Naive thymus-derived CD8-positive, alpha-beta T cell (primary cell): ENCODE measurements at regions not wholly inside any gene's neighbourhood (a gene's known extent, or its start where the extent isn't known, plus 50 kb on each side); places are given as distances from the start of the nearest gene placed in this dataset.

Experiments used
- ATAC-seq, 2 donors: fragments of 150-1000 bp; cut with Tn5 transposase in 1 of 2; sonication (Bioruptor Pico), chemical (Tn5 transposase) in 1 of 2; 1 replicate in 1 of 2; 2 replicates in 1 of 2; pipeline ENCODE4 v1.10.0; 2021; ENCODE audit warnings: mild to moderate bottlenecking in 2 of 2, moderate library complexity in 2 of 2
- POLR2A ChIA-PET: fragments of 350-600 bp; sonication (Branson Sonifier 250); formaldehyde crosslinking; loops from one replicate; lab custom pipeline; 2021; ENCODE audit warnings: antibody characterized with exemption; lab: Charles Lee
- DNase-seq, 10 donors: peaks; one replicate each; pipeline versions ENCODE4 v3.0.0 to v3.0.0-alpha.2; 2020 to 2022
- H3K27ac Mint-ChIP-seq, 10 donors: one replicate each; pipeline ENCODE4 v1.8.0; 2020 to 2022; ENCODE audit warnings: mild to moderate bottlenecking in 10 of 10, mixed read lengths in 10 of 10, moderate library complexity in 4 of 10, inconsistent platforms in 1 of 10
- H3K27me3 Mint-ChIP-seq, 5 donors: one replicate each; pipeline ENCODE4 v1.8.0; 2021 to 2022; ENCODE audit warnings: mixed read lengths in 5 of 5
- H3K36me3 Mint-ChIP-seq, 3 donors: one replicate each; pipeline ENCODE4 v1.8.0; 2020 to 2022; ENCODE audit warnings: mixed read lengths in 3 of 3, mild to moderate bottlenecking in 2 of 3, inconsistent platforms in 1 of 3
- H3K4me1 Mint-ChIP-seq, 4 donors: one replicate each; pipeline ENCODE4 v1.8.0; 2021 to 2022; ENCODE audit warnings: mixed read lengths in 4 of 4
- H3K4me3 Mint-ChIP-seq, 10 donors: one replicate each; pipeline ENCODE4 v1.8.0; 2020 to 2022; ENCODE audit warnings: mild to moderate bottlenecking in 10 of 10, mixed read lengths in 10 of 10, moderate library complexity in 6 of 10, inconsistent platforms in 1 of 10
- H3K9me3 Mint-ChIP-seq, 9 donors: one replicate each; pipeline ENCODE4 v1.8.0; 2020 to 2022; ENCODE audit warnings: mixed read lengths in 9 of 9, mild to moderate bottlenecking in 3 of 9, inconsistent platforms in 1 of 9, moderate library complexity in 1 of 9

DNA sequence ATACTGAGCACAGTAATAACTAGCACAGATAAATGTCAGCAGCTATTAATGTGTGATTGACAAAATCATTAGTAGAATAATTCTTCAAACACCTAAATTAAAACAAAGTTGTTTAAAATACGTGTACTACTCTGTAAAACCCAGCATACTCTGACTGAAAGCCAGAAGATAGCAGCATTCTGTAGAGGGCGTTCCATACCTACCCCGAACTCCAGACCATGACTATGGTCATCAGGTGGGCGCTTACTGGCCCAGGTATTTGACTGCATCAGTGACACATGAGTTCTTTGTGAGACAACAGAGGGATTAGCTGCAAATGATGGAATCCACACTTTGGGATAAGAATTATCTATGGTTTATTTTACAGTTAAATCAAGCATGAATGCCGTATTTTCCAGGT, 139.7 kb upstream of the POGK start:
- no peaks in the 10 kb centered on the region for H3K9me3 Mint-ChIP-seq
- H3K4me1 Mint-ChIP-seq: no peaks in the 10 kb centered on the region
- H3K36me3 Mint-ChIP-seq: no peaks in the 10 kb centered on the region
- POLR2A ChIA-PET: no interaction called here
- no peak overlapping the region for H3K27ac Mint-ChIP-seq
- no peak for DNase-seq
- no peak overlapping the region for H3K4me3 Mint-ChIP-seq
- ATAC-seq: no peak
- peaks cover 16 to 43% (median 21%) of the 10 kb centered on the region in 5 donors for H3K27me3 Mint-ChIP-seq

DNA sequence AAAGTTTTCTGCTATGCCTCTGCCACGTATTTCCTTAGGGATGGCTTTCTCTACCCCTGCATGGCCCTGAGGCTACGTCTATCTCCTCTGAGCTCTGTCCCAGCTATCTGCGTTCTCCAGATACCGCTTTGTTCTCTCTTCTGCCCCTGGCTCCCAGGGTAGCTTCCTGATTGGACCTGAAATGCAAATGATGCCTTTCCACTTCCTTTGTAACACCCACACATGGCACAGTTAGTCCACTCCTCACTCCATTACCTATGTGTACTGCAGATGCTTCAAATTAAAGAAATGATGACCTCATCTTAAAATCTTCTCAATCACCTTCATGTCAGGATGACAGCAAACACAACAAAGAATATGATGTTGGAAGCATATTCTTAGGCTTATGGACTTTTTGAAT, 138.6 kb upstream of the POGK start:
- no peak overlapping the region for H3K4me3 Mint-ChIP-seq
- DNase-seq (no peak), ATAC-seq (no peak)
- POLR2A ChIA-PET: no interaction called here
- no peaks in the 10 kb centered on the region for H3K36me3 Mint-ChIP-seq
- H3K27me3 Mint-ChIP-seq: peaks cover 12 to 40% (median 17%) of the 10 kb centered on the region in 5 donors
- no peak overlapping the region for H3K27ac Mint-ChIP-seq
- peaks cover 0 to 2% (median 0%) of the 10 kb centered on the region in 4 donors for H3K4me1 Mint-ChIP-seq
- H3K9me3 Mint-ChIP-seq: peaks cover 0 to 3% (median 0%) of the 10 kb centered on the region in 9 donors

DNA sequence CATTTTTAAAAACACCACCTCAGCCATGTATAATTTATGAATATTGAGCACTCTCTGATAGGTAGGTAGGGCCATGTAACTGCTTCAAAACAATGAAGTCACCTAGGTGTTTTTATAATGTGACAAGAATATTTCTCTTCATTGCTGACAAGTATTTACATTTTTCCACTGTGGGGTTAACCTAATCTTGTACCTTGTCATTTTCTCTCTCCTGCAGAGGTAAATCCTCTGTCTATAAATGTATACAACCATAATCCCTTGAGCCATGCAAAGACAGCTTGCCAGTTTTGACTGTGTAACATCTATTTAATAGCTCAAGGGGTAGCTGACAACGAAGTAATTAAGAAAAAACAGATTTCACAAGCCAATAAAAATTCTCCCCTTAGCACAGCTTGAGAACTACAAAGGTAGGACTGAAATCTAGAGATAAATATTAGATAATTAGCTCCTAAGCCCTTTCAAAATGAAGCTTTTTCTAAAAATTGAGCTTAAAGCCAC, 137.6 kb upstream of the POGK start:
- Mint-ChIP-seq H3K27me3 (peaks cover 12 to 38% (median 14%) of the 10 kb centered on the region in 5 donors), H3K4me3 (no peak overlapping the region), H3K4me1 (peaks cover 0 to 2% (median 0%) of the 10 kb centered on the region in 4 donors), H3K27ac (no peak overlapping the region), H3K36me3 (peaks cover 0 to 5% (median 0%) of the 10 kb centered on the region in 3 donors), H3K9me3 (peaks cover 0 to 9% (median 0%) of the 10 kb centered on the region in 9 donors)
- DNase-seq: no peak
- ATAC-seq: no peak
- POLR2A ChIA-PET: no interaction called here

DNA sequence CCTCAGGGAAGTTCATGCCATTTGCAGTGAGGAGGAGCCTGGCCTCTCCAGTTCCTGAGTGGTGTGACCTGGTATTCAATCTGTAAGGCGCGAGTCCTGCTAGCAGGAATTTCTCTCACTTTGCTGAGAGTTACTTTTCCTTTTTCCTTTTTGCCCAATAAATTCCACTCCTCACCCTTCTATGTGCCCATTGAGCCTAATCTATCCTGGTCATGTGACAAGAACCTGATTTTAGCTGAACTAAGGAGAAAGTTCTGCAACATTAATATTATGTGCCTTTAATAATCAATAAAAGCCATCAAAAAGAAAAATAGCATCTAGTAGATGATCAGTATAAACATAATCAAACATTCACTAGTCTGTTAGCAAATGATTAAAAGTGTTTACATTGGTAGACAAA, 136.1 kb upstream of the POGK start:
- peaks cover 0 to 9% (median 0%) of the 10 kb centered on the region in 9 donors for H3K9me3 Mint-ChIP-seq
- H3K27me3 Mint-ChIP-seq: peaks cover 10 to 48% (median 15%) of the 10 kb centered on the region in 5 donors
- H3K4me1 Mint-ChIP-seq: peaks cover 0 to 2% (median 0%) of the 10 kb centered on the region in 4 donors
- no peak for DNase-seq
- ATAC-seq: no peak
- H3K4me3 Mint-ChIP-seq: no peak overlapping the region
- H3K36me3 Mint-ChIP-seq: peaks cover 0 to 5% (median 0%) of the 10 kb centered on the region in 3 donors
- H3K27ac Mint-ChIP-seq: no peak overlapping the region
- POLR2A ChIA-PET: no interaction called here

DNA sequence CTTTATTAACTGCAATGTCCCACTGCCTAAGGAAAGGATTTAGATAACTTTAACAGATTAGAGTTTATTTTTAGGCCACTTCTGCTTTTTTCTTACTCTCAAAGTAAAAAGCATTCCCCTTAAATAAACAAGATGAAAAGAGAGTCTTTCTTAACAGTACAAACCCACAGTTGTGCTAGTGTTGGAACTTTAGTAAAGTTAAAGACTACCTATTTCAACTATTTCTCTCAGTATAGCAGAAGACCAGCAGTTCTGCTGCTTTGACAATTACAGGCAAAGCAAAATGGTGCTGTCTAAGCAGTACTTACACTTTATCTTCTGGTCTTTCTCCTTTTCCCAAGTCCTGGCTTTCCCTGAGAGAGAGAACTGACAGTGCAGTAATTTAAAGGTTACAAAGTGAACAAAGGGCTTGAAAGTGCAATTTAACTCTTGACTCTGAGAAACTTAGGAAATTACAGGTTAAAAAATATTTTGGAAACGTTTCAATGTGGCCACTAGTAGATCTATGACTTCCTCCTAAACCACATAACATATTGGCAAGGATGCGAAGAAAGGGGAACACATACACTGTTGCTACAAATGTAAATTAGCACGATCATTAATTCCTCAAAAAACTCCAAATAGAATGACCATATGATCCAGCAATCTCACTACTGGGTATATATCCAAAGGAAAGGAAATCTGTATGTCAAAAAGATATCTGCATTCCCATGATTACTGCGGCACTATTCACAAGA, 135.4 kb upstream of the POGK start:
- peaks cover 0 to 9% (median under 1%) of the 10 kb centered on the region in 9 donors for H3K9me3 Mint-ChIP-seq
- POLR2A ChIA-PET: no interaction called here
- DNase-seq: no peak
- peaks cover 0 to 2% (median 0%) of the 10 kb centered on the region in 4 donors for H3K4me1 Mint-ChIP-seq
- no peak for ATAC-seq
- no peak overlapping the region for H3K27ac Mint-ChIP-seq
- peaks cover 9 to 52% (median 19%) of the 10 kb centered on the region in 5 donors for H3K27me3 Mint-ChIP-seq
- peaks cover 0 to 5% (median 0%) of the 10 kb centered on the region in 3 donors for H3K36me3 Mint-ChIP-seq
- no peak overlapping the region for H3K4me3 Mint-ChIP-seq

DNA sequence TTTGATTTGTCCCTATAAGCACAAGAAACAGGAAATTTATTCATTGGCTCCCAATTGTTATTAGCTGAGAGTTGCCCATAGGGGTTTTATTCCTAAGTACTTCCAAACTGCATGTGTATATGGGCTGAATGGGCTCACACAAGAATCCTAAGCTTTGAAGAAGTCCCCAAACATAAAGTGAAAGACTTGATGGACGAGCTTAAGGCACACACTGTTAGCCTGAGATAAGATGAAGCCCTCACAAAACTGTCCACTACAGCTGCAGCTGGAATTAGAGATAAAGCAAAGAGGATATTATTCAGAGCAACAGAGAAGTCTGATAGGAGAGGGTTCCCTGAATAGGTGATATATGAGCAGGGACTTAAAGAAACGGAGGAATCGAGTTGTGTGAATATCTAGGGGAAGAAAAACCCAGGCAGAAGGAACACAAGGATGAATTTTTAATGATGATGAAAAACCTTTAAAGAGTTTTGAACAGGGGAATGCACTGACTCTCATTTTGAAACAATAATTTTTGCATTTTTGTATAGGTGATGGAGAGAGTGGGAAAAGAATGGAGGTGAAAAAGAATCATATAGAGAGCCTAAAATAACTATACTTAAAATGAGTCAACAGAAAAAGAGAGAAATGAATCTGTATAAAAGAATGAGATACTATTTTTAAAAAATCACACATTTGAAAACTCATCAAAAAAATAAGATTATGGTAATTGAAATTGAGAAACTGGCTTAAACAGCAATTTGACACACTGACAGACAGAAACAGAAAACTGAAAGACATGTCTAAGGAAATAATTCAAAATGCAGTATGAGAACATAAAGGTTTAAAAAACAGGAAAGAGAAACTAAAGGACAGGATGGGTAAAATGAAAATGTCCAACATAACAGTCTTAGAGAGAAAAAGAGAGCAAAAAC, 133.6 kb upstream of the POGK start:
- Mint-ChIP-seq H3K4me3 (no peak overlapping the region), H3K27ac (no peak overlapping the region), H3K4me1 (peaks cover 0 to 2% (median 0%) of the 10 kb centered on the region in 4 donors), H3K36me3 (peaks cover 0 to 5% (median 0%) of the 10 kb centered on the region in 3 donors), H3K9me3 (peaks cover 0 to 9% (median 2%) of the 10 kb centered on the region in 9 donors), H3K27me3 (peaks cover 10 to 46% (median 19%) of the 10 kb centered on the region in 5 donors)
- POLR2A ChIA-PET: no interaction called here
- DNase-seq: no peak
- no peak for ATAC-seq

DNA sequence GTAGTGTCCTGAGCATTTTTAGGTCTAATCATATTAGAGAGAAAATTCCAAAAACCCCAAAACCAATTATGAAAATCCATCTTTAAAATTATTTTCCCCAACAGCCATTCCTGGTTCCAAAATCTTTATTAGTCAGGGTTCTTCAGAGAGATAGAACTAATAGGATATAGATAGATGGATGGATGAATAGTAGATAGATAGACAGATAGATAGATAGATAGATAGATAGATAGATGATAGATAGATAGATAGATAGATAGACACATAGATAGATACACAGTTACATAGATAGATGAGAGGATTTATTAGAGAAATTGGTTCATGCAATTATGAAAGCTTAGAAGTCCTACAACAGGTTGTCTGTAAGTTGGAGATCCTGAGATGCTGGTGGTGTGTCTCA, 122.7 kb upstream of the POGK start:
- no peak for ATAC-seq
- peaks cover 0 to 10% (median 0%) of the 10 kb centered on the region in 3 donors for H3K36me3 Mint-ChIP-seq
- H3K27ac Mint-ChIP-seq: no peak overlapping the region
- no peaks in the 10 kb centered on the region for H3K4me1 Mint-ChIP-seq
- peaks cover 4 to 9% (median 5%) of the 10 kb centered on the region in 5 donors for H3K27me3 Mint-ChIP-seq
- H3K4me3 Mint-ChIP-seq: no peak overlapping the region
- POLR2A ChIA-PET: no interaction called here
- DNase-seq: no peak
- H3K9me3 Mint-ChIP-seq: peaks cover 0 to 13% (median 8%) of the 10 kb centered on the region in 9 donors

DNA sequence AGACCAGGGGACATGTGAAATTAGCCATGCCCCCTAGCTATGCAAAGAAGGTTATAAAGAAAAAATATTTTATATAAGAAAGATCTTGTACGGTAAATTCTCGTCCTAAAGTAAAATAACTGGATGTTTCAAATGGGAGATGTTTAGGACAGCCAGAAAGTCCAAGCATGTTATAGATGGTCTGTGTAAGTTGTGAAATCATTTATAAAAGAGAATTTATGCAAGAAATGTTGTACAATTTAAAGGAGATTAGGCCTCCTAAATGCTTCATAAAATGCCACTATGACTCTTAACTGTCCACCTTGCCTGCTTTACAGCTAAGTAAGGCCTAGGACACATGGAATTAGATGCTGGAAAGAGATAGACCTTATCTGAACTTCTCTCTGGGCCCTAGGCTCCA, 118.1 kb upstream of the POGK start:
- no peak overlapping the region for H3K4me3 Mint-ChIP-seq
- H3K27me3 Mint-ChIP-seq: peaks cover 2 to 14% (median 5%) of the 10 kb centered on the region in 5 donors
- no peak for DNase-seq
- H3K4me1 Mint-ChIP-seq: no peaks in the 10 kb centered on the region
- peaks cover 0 to 2% (median 2%) of the 10 kb centered on the region in 3 donors for H3K36me3 Mint-ChIP-seq
- POLR2A ChIA-PET: no interaction called here
- H3K27ac Mint-ChIP-seq: no peak overlapping the region
- peaks cover 0 to 20% (median 4%) of the 10 kb centered on the region in 9 donors for H3K9me3 Mint-ChIP-seq
- ATAC-seq: no peak

DNA sequence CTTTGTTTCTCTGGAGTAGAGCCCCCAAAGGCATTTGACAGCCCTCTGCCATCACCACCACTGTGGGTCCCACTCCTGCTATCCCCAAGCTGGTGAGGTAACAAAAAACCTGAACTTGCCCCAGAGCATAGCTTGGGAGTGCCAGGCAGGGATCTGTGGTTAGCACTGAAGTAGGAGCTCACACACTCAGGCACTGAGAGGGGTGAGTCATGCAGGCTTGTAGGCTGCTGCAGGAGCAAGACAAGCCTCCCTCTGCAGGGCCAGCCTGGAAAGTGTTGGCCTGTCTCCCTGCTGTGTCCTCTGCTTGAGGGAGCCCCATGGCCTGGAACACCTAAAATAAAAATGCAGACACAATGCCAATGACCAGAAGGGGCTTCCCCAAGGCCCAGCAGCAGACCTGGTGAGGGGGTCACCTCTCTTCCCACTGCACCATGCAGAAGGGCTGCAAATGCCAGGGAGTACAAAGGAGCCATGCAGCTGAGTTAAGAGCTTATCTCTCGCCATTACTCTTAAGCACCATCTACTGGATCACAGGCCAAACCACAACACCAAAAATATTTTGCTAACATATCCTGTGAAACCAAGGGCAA, 108.9 kb upstream of the POGK start:
- peaks cover 0 to 32% (median 2%) of the 10 kb centered on the region in 3 donors for H3K36me3 Mint-ChIP-seq
- H3K4me1 Mint-ChIP-seq: no peaks in the 10 kb centered on the region
- peaks cover 8 to 42% (median 14%) of the 10 kb centered on the region in 5 donors for H3K27me3 Mint-ChIP-seq
- peaks cover 0 to 33% (median 9%) of the 10 kb centered on the region in 9 donors for H3K9me3 Mint-ChIP-seq
- no peak overlapping the region for H3K4me3 Mint-ChIP-seq
- POLR2A ChIA-PET: no interaction called here
- no peak for ATAC-seq
- H3K27ac Mint-ChIP-seq: no peak overlapping the region
- DNase-seq: no peak

DNA sequence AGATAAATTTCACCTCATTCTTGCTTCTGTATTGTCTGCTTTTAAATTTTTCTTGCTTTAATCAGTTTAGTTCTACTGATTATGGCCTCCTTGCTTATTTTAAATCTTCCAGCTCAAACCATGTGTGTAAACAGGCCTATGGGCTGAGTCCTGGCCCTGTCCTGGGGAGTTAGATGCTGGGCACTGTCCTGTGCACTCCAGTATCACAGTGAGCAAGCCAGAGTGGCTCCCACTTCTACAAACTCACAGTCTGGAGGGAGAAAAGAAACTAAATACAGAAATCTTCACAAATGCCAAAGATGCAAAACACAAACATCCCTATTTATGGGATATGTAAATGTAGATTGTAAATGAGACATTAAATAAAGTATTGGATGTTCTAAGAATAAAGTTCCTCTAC, 101.1 kb upstream of the POGK start:
- ATAC-seq (no peak), DNase-seq (no peak)
- Mint-ChIP-seq H3K27me3 (peaks cover 4 to 31% (median 7%) of the 10 kb centered on the region in 5 donors), H3K27ac (no peak overlapping the region), H3K4me3 (no peak overlapping the region), H3K4me1 (no peaks in the 10 kb centered on the region), H3K36me3 (peaks cover 0 to under 1% (median 0%) of the 10 kb centered on the region in 3 donors), H3K9me3 (peaks cover 0 to 6% (median 0%) of the 10 kb centered on the region in 9 donors)
- POLR2A ChIA-PET: no interaction called here

DNA sequence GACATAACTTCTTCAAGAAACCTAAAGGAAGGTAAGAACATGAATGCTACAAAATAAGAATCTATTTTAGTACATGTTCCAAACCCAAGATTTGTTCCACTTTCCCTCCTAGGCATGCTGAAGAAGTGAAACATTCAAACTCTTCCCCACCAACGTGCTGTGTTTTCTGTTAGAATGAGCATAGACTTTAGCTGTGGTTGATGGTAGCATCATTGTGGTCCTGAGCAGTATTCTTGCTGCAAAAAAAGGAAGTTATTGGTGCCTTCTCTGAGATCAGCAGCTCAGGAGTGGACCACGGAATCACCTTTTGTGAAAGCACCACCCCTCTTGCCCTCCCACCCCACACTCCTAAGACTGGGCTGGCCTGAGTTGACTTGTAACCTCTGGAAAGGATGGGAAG, 100.4 kb upstream of the POGK start:
- Mint-ChIP-seq H3K4me1 (no peaks in the 10 kb centered on the region), H3K36me3 (peaks cover 0 to 5% (median 0%) of the 10 kb centered on the region in 3 donors), H3K27ac (no peak overlapping the region), H3K4me3 (no peak overlapping the region), H3K9me3 (peaks cover 0 to 11% (median 4%) of the 10 kb centered on the region in 9 donors), H3K27me3 (peaks cover 4 to 27% (median 6%) of the 10 kb centered on the region in 5 donors)
- POLR2A ChIA-PET: no interaction called here
- ATAC-seq (peak in 1 of 2 donors; percentile 25), DNase-seq (peak in 1 of 10 donors; percentile 4)

DNA sequence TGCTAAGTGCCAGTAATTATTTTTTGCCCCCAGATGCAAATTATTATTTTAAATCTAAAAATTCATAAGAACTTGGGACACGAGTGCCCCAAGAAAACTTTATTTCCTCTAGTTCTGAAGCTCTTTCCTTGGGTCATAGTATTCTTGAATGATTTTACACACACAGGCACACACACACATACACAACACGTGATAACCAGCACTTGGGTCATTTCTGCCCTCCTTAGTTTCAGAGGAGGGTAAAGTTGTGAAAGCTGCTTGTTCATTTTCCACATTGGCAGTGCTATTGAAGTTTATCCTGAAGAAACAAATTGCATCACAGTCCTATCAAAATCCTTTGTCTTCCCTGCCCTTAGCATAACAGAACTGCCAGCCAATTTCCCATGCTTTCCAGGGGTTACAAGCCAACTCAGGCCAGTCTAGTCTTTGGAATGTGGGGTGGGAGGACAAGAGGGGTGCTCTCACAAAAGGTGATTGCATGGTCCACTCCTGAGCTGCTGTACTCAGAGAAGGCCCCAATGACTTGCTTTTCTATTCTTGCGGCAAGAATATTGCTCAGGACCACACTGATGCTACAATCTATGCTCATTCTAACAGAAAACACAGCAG, 98.5 kb upstream of the POGK start:
- DNase-seq (no peak), ATAC-seq (no peak)
- POLR2A ChIA-PET: no interaction called here
- Mint-ChIP-seq H3K9me3 (peaks cover under 1 to 27% (median 18%) of the 10 kb centered on the region in 9 donors), H3K4me3 (no peak overlapping the region), H3K36me3 (peaks cover 0 to 17% (median 0%) of the 10 kb centered on the region in 3 donors), H3K4me1 (no peaks in the 10 kb centered on the region), H3K27me3 (peaks cover 5 to 27% (median 9%) of the 10 kb centered on the region in 5 donors), H3K27ac (no peak overlapping the region)
